IMR-90 (cell line): ENCODE measurements at regions not wholly inside any gene's neighbourhood (a gene's known extent, or its start where the extent isn't known, plus 50 kb on each side); places are given as distances from the start of the nearest gene placed in this dataset.

ENCODE experiments used
- ATAC-seq: fragments of 200-7000 bp; cut with Tn5 transposase; 2 replicates; pipeline ENCODE4 v1.9.1; 2020; ENCODE audit warnings: low read depth, mild to moderate bottlenecking, moderate library complexity
- BruUV-seq: library from RNA; stranded (reverse); fragments of 400-500 nt; replicated peaks from 2 replicates; lab custom pipeline; 2021; lab: Mats Ljungman, UMichigan
- CTCF ChIA-PET: fragments of 300-600 bp; formaldehyde crosslinking; extraction: SDS; loops from one replicate; lab custom pipeline; 2021; ENCODE audit warnings: antibody characterized with exemption; lab: Yijun Ruan, JAX
- POLR2A ChIA-PET: fragments of 300-600 bp; sonication (Branson Sonifier 250); formaldehyde crosslinking; loops from one replicate; lab custom pipeline; 2022; ENCODE audit warnings: antibody characterized with exemption; ENCODE audit not compliant: unreplicated experiment; lab: Charles Lee
- DNase-seq: peaks from one replicate; pipeline ENCODE4 v3.0.0; 2013
- H2AFZ ChIP-seq: replicated peaks from 2 replicates; pipeline ENCODE3; 2013; ENCODE audit warnings: low read length, mild to moderate bottlenecking; ENCODE audit not compliant: poor library complexity
- H2AK5ac ChIP-seq: 2 replicates; pipeline ENCODE4 v1.6.1; 2013; ENCODE audit warnings: low read depth, low read length, inconsistent platforms
- H2AK9ac ChIP-seq: replicated peaks from 2 replicates; pipeline ENCODE3; 2013; ENCODE audit warnings: mild to moderate bottlenecking, low read depth, low read length, moderate library complexity; ENCODE audit not compliant: poor library complexity
- H2BK120ac ChIP-seq: 2 replicates; pipeline ENCODE4 v1.6.1; 2013; ENCODE audit warnings: low read depth, low read length, inconsistent platforms
- H2BK15ac ChIP-seq: 3 replicates; pipeline ENCODE4 v1.6.1; 2013; ENCODE audit warnings: low read depth, low read length, inconsistent platforms
- H2BK20ac ChIP-seq: 2 replicates; pipeline ENCODE4 v1.6.1; 2013; ENCODE audit warnings: low read depth, mild to moderate bottlenecking, inconsistent platforms, low read length, moderate library complexity
- H2BK5ac ChIP-seq: 2 replicates; pipeline ENCODE4 v1.6.1; 2013; ENCODE audit warnings: mild to moderate bottlenecking, low read depth, low read length, inconsistent platforms; ENCODE audit not compliant: poor library complexity, severe bottlenecking
- H3K14ac ChIP-seq: replicated peaks from 2 replicates; pipeline ENCODE4 v1.6.1; 2013; ENCODE audit warnings: low read depth, low read length, inconsistent platforms
- H3K18ac ChIP-seq: 2 replicates; pipeline ENCODE4 v1.6.1; 2013; ENCODE audit warnings: low read depth, low read length, control low read depth
- H3K23ac ChIP-seq: 2 replicates; pipeline ENCODE4 v1.6.1; 2013; ENCODE audit warnings: low read depth, low read length, inconsistent platforms
- H3K27ac ChIP-seq: 2 replicates; pipeline ENCODE4 v1.5.1; 2013; ENCODE audit warnings: mild to moderate bottlenecking, control low read depth, low read length; ENCODE audit not compliant: insufficient read depth
- H3K27me3 ChIP-seq: 2 replicates; pipeline ENCODE4 v1.6.1; 2013; ENCODE audit warnings: low read length; ENCODE audit not compliant: control insufficient read depth, insufficient read depth
- H3K36me3 ChIP-seq: 2 replicates; pipeline ENCODE4 v1.6.1; 2013; ENCODE audit warnings: low read length, mixed read lengths; ENCODE audit not compliant: control insufficient read depth, insufficient read depth
- H3K4ac ChIP-seq: 2 replicates; pipeline ENCODE4 v1.6.1; 2013; ENCODE audit warnings: low read depth, low read length, inconsistent platforms
- H3K4me1 ChIP-seq: 2 replicates; pipeline ENCODE4 v1.6.1; 2013; ENCODE audit warnings: low read length, mixed read lengths; ENCODE audit not compliant: control insufficient read depth, insufficient read depth
- H3K4me2 ChIP-seq: 2 replicates; pipeline ENCODE4 v1.6.1; 2013; ENCODE audit warnings: low read depth, mild to moderate bottlenecking, control low read depth, low read length, moderate library complexity
- H3K4me3 ChIP-seq: 2 replicates; pipeline ENCODE4 v1.5.1; 2013; ENCODE audit warnings: low read depth, mild to moderate bottlenecking, control low read depth, low read length, moderate library complexity; ENCODE audit not compliant: insufficient read depth
- H3K56ac ChIP-seq: 2 replicates; pipeline ENCODE4 v1.6.1; 2013; ENCODE audit warnings: low read length, inconsistent platforms; ENCODE audit not compliant: insufficient read depth; ENCODE audit errors: extremely low read depth
- H3K79me1 ChIP-seq, 2 experiments: 2 replicates each; pipeline ENCODE4 v1.6.1; 2013; ENCODE audit warnings: low read length in 2 of 2, inconsistent platforms in 1 of 2, low read depth in 1 of 2
- H3K9ac ChIP-seq: 2 replicates; pipeline ENCODE4 v1.6.1; 2013; ENCODE audit warnings: low read depth, low read length, control low read depth
- H3K9me1 ChIP-seq: 2 replicates; pipeline ENCODE4 v1.6.1; 2013; ENCODE audit warnings: low read length, inconsistent platforms; ENCODE audit not compliant: insufficient read depth
- H3K9me3 ChIP-seq: 2 replicates; pipeline ENCODE4 v1.6.1; 2013; ENCODE audit warnings: low read length; ENCODE audit not compliant: control insufficient read depth, insufficient read depth
- H4K20me1 ChIP-seq: 2 replicates; pipeline ENCODE4 v1.6.1; 2013; ENCODE audit warnings: low read length, inconsistent platforms; ENCODE audit not compliant: insufficient read depth
- H4K5ac ChIP-seq: 2 replicates; pipeline ENCODE4 v1.6.1; 2013; ENCODE audit warnings: mild to moderate bottlenecking, low read depth, low read length, control low read depth
- H4K8ac ChIP-seq, 2 experiments: 2 replicates each; pipeline ENCODE4 v1.6.1; 2013; ENCODE audit warnings: low read depth in 2 of 2, low read length in 2 of 2, control low read depth in 1 of 2, inconsistent platforms in 1 of 2
- H4K91ac ChIP-seq: 2 replicates; pipeline ENCODE4 v1.6.1; 2013; ENCODE audit warnings: low read depth, low read length, inconsistent platforms; ENCODE audit not compliant: insufficient read depth
- BHLHE40 ChIP-seq: fragments of 150-350 bp; IDR thresholded peaks from 2 replicates; pipeline ENCODE4 v1.6.1; 2016; ENCODE audit warnings: mild to moderate bottlenecking, low read depth, low read length
- CEBPB ChIP-seq: IDR thresholded peaks from 2 replicates; pipeline ENCODE4 v1.6.1; 2012; ENCODE audit warnings: low read depth, low read length, improper control_type of control experiment
- CHD1 ChIP-seq: IDR thresholded peaks from 2 replicates; pipeline ENCODE4 v1.6.1; 2012; ENCODE audit warnings: low read depth, low read length, improper control_type of control experiment
- FOS ChIP-seq: fragments of 150-350 bp; IDR thresholded peaks from 2 replicates; pipeline ENCODE4 v1.6.1; 2016; ENCODE audit warnings: low read depth, low read length
- MAFK ChIP-seq: IDR thresholded peaks from 2 replicates; pipeline ENCODE4 v1.6.1; 2012; ENCODE audit warnings: low read depth, low read length, improper control_type of control experiment
- MAZ ChIP-seq: IDR thresholded peaks from 2 replicates; pipeline ENCODE4 v1.6.1; 2012; ENCODE audit warnings: low read depth, mild to moderate bottlenecking, low read length, improper control_type of control experiment, moderate library complexity, borderline replicate concordance
- MXI1 ChIP-seq: IDR thresholded peaks from 2 replicates; pipeline ENCODE4 v1.6.1; 2012; ENCODE audit warnings: low read depth, mild to moderate bottlenecking, low read length, moderate library complexity, borderline replicate concordance
- NFE2L2 ChIP-seq: fragments of 150-350 bp; IDR thresholded peaks from 2 replicates; pipeline ENCODE4 v1.6.1; 2016; ENCODE audit warnings: low read depth, mild to moderate bottlenecking, low read length
- POLR2A ChIP-seq: IDR thresholded peaks from 2 replicates; pipeline ENCODE4 v1.6.1; 2012; ENCODE audit warnings: mild to moderate bottlenecking, low read depth, low read length
- RAD21 ChIP-seq: IDR thresholded peaks from 2 replicates; pipeline ENCODE4 v1.6.1; 2012; ENCODE audit warnings: low read length, improper control_type of control experiment
- RCOR1 ChIP-seq: IDR thresholded peaks from 2 replicates; pipeline ENCODE4 v1.6.1; 2012; ENCODE audit warnings: mild to moderate bottlenecking, low read length, improper control_type of control experiment; ENCODE audit not compliant: insufficient replicate concordance
- RFX5 ChIP-seq: IDR thresholded peaks from 2 replicates; pipeline ENCODE4 v1.8.0; 2012; ENCODE audit warnings: low read depth, mild to moderate bottlenecking, low read length, moderate library complexity
- SMC3 ChIP-seq: fragments of 150-350 bp; IDR thresholded peaks from 2 replicates; pipeline ENCODE4 v1.6.1; 2016; ENCODE audit warnings: low read depth, mild to moderate bottlenecking, antibody characterized with exemption, low read length, moderate library complexity
- WGBS, 2 experiments: methylation state at CpG; one replicate each; pipeline versions ENCODE4 v1.1.5 to v1.1.7; 2013; ENCODE audit warnings: missing lambda C conversion rate in 2 of 2; ENCODE audit not compliant: insufficient read length in 1 of 2; ENCODE audit errors: extremely low coverage in 2 of 2; 5-methylcytosine and 5-hydroxymethylcytosine counted together
- dilution Hi-C: fragments of 300-500 bp; cut with HindIII; formaldehyde crosslinking; loops from one replicate; pipeline ENCODE4 v1.14.3; 2018; ENCODE audit warnings: low sequenced_read_pairs; ENCODE audit not compliant: unreplicated experiment
- in situ Hi-C: fragments of 300-500 bp; cut with MboI; formaldehyde crosslinking; loops from 3 replicates; pipeline ENCODE4 v1.14.3; 2019; ENCODE audit warnings: low sequenced_read_pairs, inconsistent platforms, mixed read lengths
- intact Hi-C: fragments of 100-400 bp; cut with micrococcal nuclease; formaldehyde crosslinking; loops from 2 replicates; pipeline ENCODE4 v1.10.0; 2022
- TF ChIP-seq, protein P1 (sequence below): fragments of 150-350 bp; IDR thresholded peaks from 2 replicates; pipeline ENCODE4 v1.6.1; 2016; ENCODE audit warnings: low read depth, mild to moderate bottlenecking, low read length, moderate library complexity, borderline replicate concordance
- TF ChIP-seq, protein P2 (sequence below): conservative IDR thresholded peaks from 2 replicates; pipeline ENCODE4 v1.5.1; 2012; ENCODE audit warnings: mild to moderate bottlenecking, low read depth, low read length, improper control_type of control experiment
- TF ChIP-seq, protein P3 (sequence below): fragments of 150-350 bp; IDR thresholded peaks from 2 replicates; pipeline ENCODE4 v1.6.1; 2017; ENCODE audit warnings: mild to moderate bottlenecking, antibody characterized with exemption, low read length, low read depth

DNA sequence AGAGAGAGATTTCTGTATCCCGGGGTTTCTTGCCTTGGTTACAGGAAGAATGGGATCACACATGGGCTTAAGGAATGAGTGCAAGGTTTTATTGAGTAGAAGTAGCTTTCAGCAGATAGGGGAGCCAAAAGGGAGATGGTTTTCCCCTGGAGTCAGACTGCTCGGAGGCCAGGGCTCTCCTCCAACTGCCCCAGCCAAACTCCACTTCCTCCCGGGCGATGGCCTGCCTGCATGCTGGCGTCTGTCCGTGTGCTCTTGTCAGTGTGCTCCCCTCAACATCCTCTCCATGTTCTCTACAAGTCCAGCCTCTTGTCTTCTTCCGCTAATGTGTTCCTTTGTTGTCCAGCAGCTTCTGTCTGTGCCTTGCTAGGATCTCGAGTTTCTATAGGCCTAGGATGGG, 421.3 kb upstream of the ADGRL2 start:
- CTCF ChIA-PET: no interaction called here
- H3K27me3 ChIP-seq: no peaks in the 10 kb centered on the region
- intact Hi-C loops: no loop called here
- BruUV-seq: no TSS peak
- H3K9ac ChIP-seq: no peak overlapping the region
- H3K56ac ChIP-seq: no peak overlapping the region
- H4K20me1 ChIP-seq: no peaks in the 10 kb centered on the region
- H2BK5ac ChIP-seq: no peak overlapping the region
- H3K18ac ChIP-seq: no peak overlapping the region
- no peak overlapping the region for H3K14ac ChIP-seq
- H2AK5ac ChIP-seq: no peak overlapping the region
- TF ChIP-seq BHLHE40 (no peak), RCOR1 (no peak), CHD1 (no peak), POLR2A (no peak), FOS (no peak), SMC3 (no peak), RFX5 (no peak), MAFK (no peak), MAZ (no peak), MXI1 (no peak), NFE2L2 (no peak), CEBPB (no peak), RAD21 (no peak)
- TF ChIP-seq, protein P1, sequence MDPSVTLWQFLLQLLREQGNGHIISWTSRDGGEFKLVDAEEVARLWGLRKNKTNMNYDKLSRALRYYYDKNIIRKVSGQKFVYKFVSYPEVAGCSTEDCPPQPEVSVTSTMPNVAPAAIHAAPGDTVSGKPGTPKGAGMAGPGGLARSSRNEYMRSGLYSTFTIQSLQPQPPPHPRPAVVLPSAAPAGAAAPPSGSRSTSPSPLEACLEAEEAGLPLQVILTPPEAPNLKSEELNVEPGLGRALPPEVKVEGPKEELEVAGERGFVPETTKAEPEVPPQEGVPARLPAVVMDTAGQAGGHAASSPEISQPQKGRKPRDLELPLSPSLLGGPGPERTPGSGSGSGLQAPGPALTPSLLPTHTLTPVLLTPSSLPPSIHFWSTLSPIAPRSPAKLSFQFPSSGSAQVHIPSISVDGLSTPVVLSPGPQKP: no peak
- TF ChIP-seq, protein P2, sequence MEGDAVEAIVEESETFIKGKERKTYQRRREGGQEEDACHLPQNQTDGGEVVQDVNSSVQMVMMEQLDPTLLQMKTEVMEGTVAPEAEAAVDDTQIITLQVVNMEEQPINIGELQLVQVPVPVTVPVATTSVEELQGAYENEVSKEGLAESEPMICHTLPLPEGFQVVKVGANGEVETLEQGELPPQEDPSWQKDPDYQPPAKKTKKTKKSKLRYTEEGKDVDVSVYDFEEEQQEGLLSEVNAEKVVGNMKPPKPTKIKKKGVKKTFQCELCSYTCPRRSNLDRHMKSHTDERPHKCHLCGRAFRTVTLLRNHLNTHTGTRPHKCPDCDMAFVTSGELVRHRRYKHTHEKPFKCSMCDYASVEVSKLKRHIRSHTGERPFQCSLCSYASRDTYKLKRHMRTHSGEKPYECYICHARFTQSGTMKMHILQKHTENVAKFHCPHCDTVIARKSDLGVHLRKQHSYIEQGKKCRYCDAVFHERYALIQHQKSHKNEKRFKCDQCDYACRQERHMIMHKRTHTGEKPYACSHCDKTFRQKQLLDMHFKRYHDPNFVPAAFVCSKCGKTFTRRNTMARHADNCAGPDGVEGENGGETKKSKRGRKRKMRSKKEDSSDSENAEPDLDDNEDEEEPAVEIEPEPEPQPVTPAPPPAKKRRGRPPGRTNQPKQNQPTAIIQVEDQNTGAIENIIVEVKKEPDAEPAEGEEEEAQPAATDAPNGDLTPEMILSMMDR: no peak
- TF ChIP-seq, protein P3, sequence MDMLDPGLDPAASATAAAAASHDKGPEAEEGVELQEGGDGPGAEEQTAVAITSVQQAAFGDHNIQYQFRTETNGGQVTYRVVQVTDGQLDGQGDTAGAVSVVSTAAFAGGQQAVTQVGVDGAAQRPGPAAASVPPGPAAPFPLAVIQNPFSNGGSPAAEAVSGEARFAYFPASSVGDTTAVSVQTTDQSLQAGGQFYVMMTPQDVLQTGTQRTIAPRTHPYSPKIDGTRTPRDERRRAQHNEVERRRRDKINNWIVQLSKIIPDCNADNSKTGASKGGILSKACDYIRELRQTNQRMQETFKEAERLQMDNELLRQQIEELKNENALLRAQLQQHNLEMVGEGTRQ: no peak
- H3K4me1 ChIP-seq: no peaks in the 10 kb centered on the region
- no peak overlapping the region for H2BK15ac ChIP-seq
- no peak overlapping the region for H3K4me3 ChIP-seq
- no peak overlapping the region for H4K8ac ChIP-seq
- H3K36me3 ChIP-seq: no peaks in the 10 kb centered on the region
- no peaks in the 10 kb centered on the region for H3K9me1 ChIP-seq
- 100% methylated on average over 1 of the region's 8 CpGs; no CpG with 5 or more reads in 1 of the 2 experiments for WGBS, 2 experiments
- no peak overlapping the region for H2AFZ ChIP-seq
- no peaks in the 10 kb centered on the region for H3K79me1 ChIP-seq
- ATAC-seq (no peak), DNase-seq (no peak)
- H2AK9ac ChIP-seq: no peak overlapping the region
- H3K23ac ChIP-seq: no peak overlapping the region
- H3K9me3 ChIP-seq: no peaks in the 10 kb centered on the region
- no peak overlapping the region for H4K5ac ChIP-seq
- in situ Hi-C loops: no loop called here
- no peak overlapping the region for H2BK20ac ChIP-seq
- no peak overlapping the region for H2BK120ac ChIP-seq
- H4K91ac ChIP-seq: no peak overlapping the region
- no peak overlapping the region for H3K4me2 ChIP-seq
- no peak overlapping the region for H3K4ac ChIP-seq
- H3K27ac ChIP-seq: no peak overlapping the region
- POLR2A ChIA-PET: no interaction called here
- dilution Hi-C loops: no loop called here
